GM19238 (cell line): ENCODE measurements at regions not wholly inside any gene's neighbourhood (a gene's known extent, or its start where the extent isn't known, plus 50 kb on each side); places are given as distances from the start of the nearest gene placed in this dataset.

Source experiments
- DNase-seq: peaks from one replicate; pipeline ENCODE4 v3.0.0; 2011; ENCODE audit warnings: low spot score; ENCODE audit not compliant: insufficient read length

- no peak for DNase-seq
Measured at GRCh38 chrX:97666890-97667289, 783.2 kb downstream of the RPA4 start.

GRCh38 chrX:97668126-97668525, 784.4 kb downstream of the RPA4 start:
- no peak for DNase-seq

GRCh38 chrX:97672138-97672537, 788.4 kb downstream of the RPA4 start:
- no peak for DNase-seq

GRCh38 chrX:97672608-97673007, 788.9 kb downstream of the RPA4 start:
- no peak for DNase-seq

GRCh38 chrX:97673135-97673534, 789.4 kb downstream of the RPA4 start:
- no peak for DNase-seq

GRCh38 chrX:97682991-97683840, 799.5 kb downstream of the RPA4 start:
- no peak for DNase-seq

- DNase-seq, result peak; percentile 2
Measured at GRCh38 chrX:97685753-97686152, 802.0 kb downstream of the RPA4 start.

- no peak for DNase-seq
Measured at GRCh38 chrX:97691901-97692455, 808.3 kb downstream of the RPA4 start.

GRCh38 chrX:97692575-97692974, 808.9 kb downstream of the RPA4 start:
- DNase-seq, result no peak

- no peak for DNase-seq
Measured at GRCh38 chrX:97700547-97700946, 816.8 kb downstream of the RPA4 start.

GRCh38 chrX:97704474-97704873, 820.8 kb downstream of the RPA4 start:
- DNase-seq, result no peak

- no peak for DNase-seq
Measured at GRCh38 chrX:97704881-97705280, 821.2 kb downstream of the RPA4 start.

GRCh38 chrX:97705936-97706335, 822.2 kb downstream of the RPA4 start:
- DNase-seq, result no peak

GRCh38 chrX:97714072-97714471, 830.4 kb downstream of the RPA4 start:
- no peak for DNase-seq

- no peak for DNase-seq
Measured at GRCh38 chrX:97728215-97728614, 844.5 kb downstream of the RPA4 start.

- DNase-seq, result no peak
Measured at GRCh38 chrX:97740044-97740443, 856.3 kb downstream of the RPA4 start.

GRCh38 chrX:97740886-97741285, 857.2 kb downstream of the RPA4 start:
- no peak for DNase-seq

GRCh38 chrX:97743014-97743413, 859.3 kb downstream of the RPA4 start:
- no peak for DNase-seq

GRCh38 chrX:97747346-97747745, 863.6 kb downstream of the RPA4 start:
- DNase-seq, result no peak

GRCh38 chrX:97751016-97751415, 867.3 kb downstream of the RPA4 start:
- no peak for DNase-seq

GRCh38 chrX:97751735-97752134, 868.0 kb downstream of the RPA4 start:
- DNase-seq, result no peak

GRCh38 chrX:97756879-97757278, 873.2 kb downstream of the RPA4 start:
- DNase-seq, result no peak

- no peak for DNase-seq
Measured at GRCh38 chrX:97763391-97763790, 879.7 kb downstream of the RPA4 start.
